Stimulated activated CD8-positive, alpha-beta memory T cell treated with anti-CD3 and anti-CD28 coated beads, Interleukin-12 subunit alpha, Interleukin-12 subunit beta, amount 100 ng/mL, for 1 hour (primary cell): ENCODE measurements at regions not wholly inside any gene's neighbourhood (a gene's known extent, or its start where the extent isn't known, plus 50 kb on each side); places are given as distances from the start of the nearest gene placed in this dataset.

Experiments
- DNase-seq: peaks from one replicate; pipeline ENCODE4 v3.0.0-alpha.2; 2020; ENCODE audit warnings: low read depth

DNA sequence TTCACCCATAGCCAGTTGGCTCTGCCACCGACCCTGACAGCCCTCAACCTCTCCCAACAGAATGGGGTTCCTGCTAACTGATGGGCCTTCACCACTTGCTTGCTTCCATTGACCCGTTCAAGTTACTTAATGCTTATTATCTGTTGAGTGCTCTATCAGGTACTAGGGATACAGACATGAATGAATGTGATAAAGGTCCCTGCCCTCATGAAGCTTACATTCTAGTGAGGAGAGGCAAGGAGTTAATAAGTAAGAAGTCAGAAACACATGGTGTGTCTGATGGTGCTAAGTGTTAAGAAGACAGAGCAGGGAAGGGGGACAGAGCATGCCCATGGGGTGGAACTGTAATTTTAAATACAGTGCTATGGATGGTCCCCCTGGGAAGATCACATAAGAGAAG, 107.5 kb upstream of the JUN start:
- no peak for DNase-seq

GRCh38 chr1:58893257-58893869, 109.5 kb upstream of the JUN start:
- no peak for DNase-seq

GRCh38 chr1:58895082-58895481, 111.2 kb upstream of the JUN start:
- no peak for DNase-seq

- no peak for DNase-seq
Observed at GRCh38 chr1:58895559-58896145, 111.8 kb upstream of the JUN start.

GRCh38 chr1:58896246-58897183, 112.7 kb upstream of the JUN start:
- DNase-seq, result no peak

DNA sequence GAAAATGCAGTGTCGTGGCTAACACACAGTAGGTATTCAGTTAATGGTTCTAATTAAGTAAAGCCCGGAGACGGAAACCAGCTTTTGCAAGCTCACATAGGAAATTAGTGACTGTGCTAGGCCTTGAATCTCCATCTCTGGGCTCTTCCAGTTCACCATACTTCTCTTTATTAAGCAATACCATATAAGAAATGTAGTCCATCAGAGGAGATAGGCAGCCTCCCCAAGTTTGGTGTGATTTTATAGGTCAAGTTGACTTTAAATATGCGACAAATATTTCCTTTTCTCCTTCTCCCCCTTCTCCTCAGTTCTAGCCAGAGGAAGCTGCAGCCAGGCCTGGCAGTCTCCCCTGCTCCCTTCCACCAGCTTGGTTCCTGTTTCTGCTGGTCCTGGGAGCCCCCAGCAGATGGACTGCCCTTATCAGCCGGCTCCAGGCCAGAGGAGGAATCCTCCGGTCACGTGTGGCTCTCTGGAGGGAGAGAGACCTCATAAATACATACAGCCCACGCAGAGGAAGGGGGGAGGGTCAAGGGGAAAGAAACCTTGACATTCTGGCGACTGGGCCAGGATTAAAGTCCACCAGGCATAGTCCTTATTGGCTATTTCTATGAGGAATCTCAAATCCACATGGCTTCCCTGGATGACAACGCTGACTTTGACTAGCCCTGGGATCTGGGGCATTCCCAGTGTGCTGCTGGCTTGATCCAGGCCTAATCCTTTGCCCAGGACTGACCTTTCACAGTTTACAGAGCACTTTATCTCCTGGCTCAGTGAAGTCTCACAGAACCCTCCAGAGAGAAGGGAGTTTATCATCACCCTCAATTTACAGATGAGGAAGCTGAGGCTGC, 115.1 kb upstream of the JUN start:
- DNase-seq, result no peak

GRCh38 chr1:58899587-58900271, 115.9 kb upstream of the JUN start:
- no peak for DNase-seq

DNA sequence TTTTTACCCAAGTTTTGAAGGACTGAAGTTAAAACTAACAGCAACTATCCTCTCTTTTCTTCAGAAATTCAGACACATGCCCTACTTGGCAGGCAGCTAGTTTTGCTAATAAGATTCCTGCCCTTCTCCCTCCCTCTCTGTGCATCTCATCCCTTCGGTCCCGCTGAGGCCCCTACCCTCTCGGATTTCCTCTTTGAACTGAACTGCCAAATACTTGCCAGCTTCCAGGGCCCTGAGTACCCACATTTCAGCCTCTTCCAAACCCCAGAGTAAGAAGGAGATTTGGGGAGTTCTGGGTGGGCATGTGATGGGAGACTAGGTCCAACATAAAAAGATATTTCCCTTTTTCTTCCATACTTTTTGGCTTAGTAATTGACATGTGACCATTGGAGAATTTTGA, 116.5 kb upstream of the JUN start:
- no peak for DNase-seq

DNA sequence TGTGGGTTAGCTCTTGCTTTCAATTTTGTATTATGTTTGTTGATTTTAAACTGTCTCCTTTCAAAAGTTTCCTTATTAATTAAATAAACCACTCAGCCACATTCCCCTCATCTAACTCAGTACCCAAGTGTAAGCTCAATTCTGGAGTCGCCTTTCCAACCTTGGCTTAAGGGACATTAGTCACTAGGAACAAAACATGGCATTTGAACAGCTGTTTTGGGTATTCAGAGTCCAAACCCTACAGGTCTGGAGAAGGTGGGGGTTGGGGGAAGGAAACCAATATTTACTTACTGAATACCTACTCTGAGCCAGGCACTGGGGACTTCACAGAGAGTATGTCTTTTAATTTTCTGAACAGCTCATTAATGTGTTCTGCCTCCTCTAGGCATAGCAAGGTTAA, 117.2 kb upstream of the JUN start:
- no peak for DNase-seq

GRCh38 chr1:58902830-58903513, 119.1 kb upstream of the JUN start:
- DNase-seq, result no peak

DNA sequence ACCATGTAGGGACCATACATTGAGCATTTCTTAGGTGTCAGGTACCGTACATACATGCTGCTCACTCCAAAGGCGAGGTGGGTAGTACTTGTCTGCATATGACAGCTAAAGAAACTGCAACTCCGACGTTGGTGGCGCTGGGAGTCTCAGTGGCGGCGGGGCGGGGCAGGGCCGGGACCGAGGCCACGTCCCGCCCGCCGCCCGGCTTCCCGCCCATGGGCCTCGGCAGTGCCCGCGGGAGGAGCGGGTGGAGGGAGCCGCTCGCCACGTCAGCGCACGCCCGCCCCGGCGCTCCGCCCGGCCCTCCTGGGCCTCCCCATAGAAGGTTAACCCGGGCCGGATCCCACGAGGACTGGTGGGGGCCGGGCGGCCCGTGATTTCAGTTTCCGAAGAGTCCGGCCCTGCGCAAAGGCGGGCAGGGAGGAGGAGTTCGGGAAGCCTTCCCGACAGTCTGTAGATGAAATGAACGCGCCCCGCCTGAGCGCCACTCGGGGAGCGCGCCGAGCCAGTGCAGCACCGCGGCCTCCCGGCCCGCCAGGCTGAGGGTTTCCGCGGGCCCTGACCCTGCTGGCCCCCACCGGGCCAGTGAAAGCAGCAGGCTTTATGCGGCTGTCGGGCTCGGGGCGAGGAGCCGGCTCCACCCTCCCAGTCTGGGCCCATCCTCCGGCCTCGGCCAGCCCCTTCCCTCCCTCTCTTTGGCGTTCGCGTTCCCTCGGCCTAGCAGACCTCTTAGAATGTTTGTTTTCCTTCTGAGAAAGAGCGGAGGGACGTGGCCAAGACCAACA, 119.9 kb upstream of the JUN start:
- DNase-seq, result peak; percentile 36

DNA sequence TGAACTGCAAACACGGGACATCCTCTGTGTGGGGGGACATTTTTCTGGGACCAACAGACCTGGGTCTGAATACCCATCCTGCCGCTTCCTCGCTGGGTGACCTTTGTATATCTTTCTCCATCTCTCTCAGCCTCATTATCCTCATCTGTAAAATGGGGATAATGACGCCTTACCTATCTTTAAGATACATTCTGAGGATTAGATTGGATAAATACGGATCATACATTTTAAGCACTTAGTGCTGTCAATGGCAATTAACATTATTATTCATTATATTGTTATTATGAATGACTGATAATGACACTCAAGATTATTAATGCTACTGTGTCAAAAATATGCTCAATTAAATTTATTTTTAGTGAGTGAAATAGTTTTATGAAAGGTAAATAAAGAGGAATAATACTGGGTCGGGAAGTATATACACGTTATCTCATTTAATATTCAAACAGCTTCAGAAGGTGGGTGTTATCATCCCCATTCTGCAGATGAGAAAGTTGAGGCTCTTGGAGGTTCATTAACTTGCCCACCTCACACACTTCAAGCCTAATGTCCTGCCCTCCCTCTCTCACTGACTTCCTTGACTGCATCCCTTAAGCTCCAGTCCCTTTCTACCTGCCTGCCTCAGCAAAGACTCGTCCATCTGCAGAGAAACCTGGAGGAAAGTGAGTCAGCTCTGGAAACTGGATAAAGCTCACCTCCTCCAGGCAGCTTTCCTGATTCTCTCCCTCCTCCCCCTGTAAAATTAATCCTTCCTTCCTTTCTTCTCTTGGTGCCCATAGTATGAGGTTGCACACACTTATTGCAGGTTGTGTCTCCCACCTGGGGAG, 120.7 kb upstream of the JUN start:
- no peak for DNase-seq

GRCh38 chr1:58905126-58905490, 121.3 kb upstream of the JUN start:
- DNase-seq, result no peak

DNA sequence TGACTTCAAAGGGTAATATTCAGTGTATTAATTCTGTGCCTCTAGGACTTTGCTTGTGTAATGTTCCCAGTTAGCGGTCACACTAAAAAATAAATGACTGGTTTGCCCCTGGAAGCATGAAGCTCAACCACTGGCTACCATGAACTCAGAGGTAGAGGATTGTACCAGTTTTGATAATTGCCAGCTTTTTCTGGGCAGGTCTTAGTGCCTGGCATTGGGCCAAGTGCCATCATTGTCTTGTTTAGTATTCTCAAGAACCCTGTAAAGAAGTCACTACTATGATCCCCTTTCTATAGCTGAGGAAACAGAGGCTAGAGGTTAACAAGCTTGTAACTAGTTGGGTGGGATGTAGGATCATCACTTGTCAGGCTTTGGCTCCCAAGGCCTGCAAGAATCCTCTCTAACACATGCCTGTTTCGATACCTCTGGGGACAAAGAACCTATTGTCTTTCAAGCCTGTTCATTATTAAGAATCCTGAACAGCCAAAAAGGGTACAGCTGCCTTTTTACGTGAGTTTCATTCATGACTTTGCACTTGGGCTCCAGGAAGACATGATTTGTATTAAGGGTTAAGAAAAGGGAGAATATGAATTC, 121.9 kb upstream of the JUN start:
- no peak for DNase-seq

DNA sequence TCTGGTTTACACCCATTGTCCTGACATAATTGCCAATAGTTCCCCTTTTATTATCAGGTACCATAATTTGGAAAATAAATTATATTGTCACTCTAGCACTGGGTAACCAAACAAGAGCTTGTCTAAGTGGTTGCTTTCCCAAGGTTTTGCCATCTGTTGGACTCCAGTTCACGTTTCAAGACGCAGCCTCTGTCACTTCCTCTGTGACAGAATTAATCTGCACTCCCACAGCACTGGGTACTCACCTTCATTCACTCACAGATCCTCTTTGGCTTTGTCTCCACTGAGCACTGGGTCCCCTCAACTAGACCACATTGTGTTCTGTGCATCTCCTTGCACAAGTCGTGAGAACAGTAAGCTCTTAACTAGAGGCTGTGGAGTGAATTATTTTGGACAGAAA, 123.6 kb upstream of the JUN start:
- no peak for DNase-seq

GRCh38 chr1:58908561-58909560, 125.0 kb upstream of the JUN start:
- no peak for DNase-seq

GRCh38 chr1:58909914-58910681, 126.3 kb upstream of the JUN start:
- DNase-seq, result no peak
